ENCODE measurements at regions not wholly inside any gene's neighbourhood (a gene's known extent, or its start where the extent isn't known, plus 50 kb on each side); places are given as distances from the start of the nearest gene placed in this dataset.

DNA sequence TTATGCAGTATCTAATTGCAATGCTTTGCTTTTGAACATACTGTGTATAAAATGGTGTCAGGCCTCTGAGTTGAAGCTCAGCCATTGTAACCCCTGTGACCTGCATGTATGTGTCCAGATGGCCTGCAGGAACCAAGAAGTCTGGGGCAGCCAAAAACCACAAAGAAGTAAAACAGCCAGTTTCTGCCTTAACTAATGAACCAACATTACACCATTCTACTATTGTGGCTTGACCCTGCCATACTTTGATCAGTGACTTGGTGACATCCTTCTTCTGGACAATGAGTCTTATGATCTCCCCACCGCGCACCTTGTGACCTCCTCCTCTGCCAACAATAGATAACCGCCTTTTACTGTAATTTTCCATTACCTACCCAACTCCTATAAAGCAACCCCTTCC is 131.6 kb downstream of the CBLL2 start:
- Histone ChIP-seq H3K9me3 (ENCODE audit: control insufficient read depth in 4 of 4, insufficient read depth in 3 of 4, low read length in 3 of 4) (no peaks in the 10 kb centered on the region), H3K4me3 (no peak overlapping the region), H3K27ac (ENCODE audit: low read depth in 1 of 2, low read length in 1 of 2) (no peak overlapping the region), H3K27me3 (ENCODE audit: control insufficient read depth in 3 of 3, insufficient read depth in 3 of 3, low read length in 2 of 3) (peaks cover 0 to 4% (median 0%) of the 10 kb centered on the region in 3 donors), H3K9ac (ENCODE audit: insufficient read depth in 1 of 2, low read length in 2 of 2) (no peak overlapping the region), H3K4me1 (ENCODE audit: control insufficient read depth in 5 of 5, insufficient read depth in 5 of 5, low read length in 5 of 5) (no peaks in the 10 kb centered on the region), H3K36me3 (ENCODE audit: control insufficient read depth in 4 of 4, insufficient read depth in 4 of 4, low read length in 4 of 4) (no peaks in the 10 kb centered on the region)
- DNase-seq (no peak), ATAC-seq (ENCODE audit: insufficient read depth, low FRiP score) (no peak)
- TF ChIP-seq, protein P1, sequence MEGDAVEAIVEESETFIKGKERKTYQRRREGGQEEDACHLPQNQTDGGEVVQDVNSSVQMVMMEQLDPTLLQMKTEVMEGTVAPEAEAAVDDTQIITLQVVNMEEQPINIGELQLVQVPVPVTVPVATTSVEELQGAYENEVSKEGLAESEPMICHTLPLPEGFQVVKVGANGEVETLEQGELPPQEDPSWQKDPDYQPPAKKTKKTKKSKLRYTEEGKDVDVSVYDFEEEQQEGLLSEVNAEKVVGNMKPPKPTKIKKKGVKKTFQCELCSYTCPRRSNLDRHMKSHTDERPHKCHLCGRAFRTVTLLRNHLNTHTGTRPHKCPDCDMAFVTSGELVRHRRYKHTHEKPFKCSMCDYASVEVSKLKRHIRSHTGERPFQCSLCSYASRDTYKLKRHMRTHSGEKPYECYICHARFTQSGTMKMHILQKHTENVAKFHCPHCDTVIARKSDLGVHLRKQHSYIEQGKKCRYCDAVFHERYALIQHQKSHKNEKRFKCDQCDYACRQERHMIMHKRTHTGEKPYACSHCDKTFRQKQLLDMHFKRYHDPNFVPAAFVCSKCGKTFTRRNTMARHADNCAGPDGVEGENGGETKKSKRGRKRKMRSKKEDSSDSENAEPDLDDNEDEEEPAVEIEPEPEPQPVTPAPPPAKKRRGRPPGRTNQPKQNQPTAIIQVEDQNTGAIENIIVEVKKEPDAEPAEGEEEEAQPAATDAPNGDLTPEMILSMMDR (IDR thresholded peaks at IDR 0.05; ENCODE audit: control extremely low read depth, extremely low read depth) = no peak
- WGBS, 2 donors = 92 to 100% methylated on average over 3 of the region's 3 CpGs

GRCh38 chrX:22406201-22406737 is 133.6 kb downstream of the CBLL2 start:
- 76 to 91% methylated on average over 5 of the region's 5 CpGs for WGBS, 2 donors
- H3K9me3 ChIP-seq (ENCODE audit: control insufficient read depth in 4 of 4, insufficient read depth in 3 of 4, low read length in 3 of 4) = no peaks in the 10 kb centered on the region
- TF ChIP-seq, protein P1 (IDR thresholded peaks at IDR 0.05; ENCODE audit: control extremely low read depth, extremely low read depth) = no peak

DNA sequence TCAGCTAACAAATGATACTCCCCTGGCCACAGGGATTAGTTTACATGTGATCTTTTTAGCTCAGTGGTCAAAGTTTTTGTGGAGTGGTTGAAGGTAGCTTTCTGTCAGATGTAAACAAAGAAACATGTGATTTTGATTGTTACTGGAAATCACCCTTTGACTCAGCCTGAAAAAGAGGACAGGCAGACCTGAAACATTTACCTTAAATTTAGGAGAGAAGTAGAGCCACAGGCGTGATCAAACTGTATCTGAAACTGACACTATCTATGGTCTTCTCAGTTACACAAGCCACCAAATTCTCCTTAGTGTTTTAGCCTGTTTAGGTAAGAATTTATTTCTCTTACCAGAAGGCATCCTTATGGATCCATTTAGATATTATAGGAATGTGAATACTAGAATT is 136.7 kb downstream of the CBLL2 start:
- Histone ChIP-seq H3K27me3 (ENCODE audit: control insufficient read depth in 3 of 3, insufficient read depth in 3 of 3, low read length in 2 of 3) (no peaks in the 10 kb centered on the region), H3K4me3 (no peak overlapping the region), H3K9me3 (ENCODE audit: control insufficient read depth in 4 of 4, insufficient read depth in 3 of 4, low read length in 3 of 4) (no peaks in the 10 kb centered on the region), H3K4me1 (ENCODE audit: control insufficient read depth in 5 of 5, insufficient read depth in 5 of 5, low read length in 5 of 5) (no peaks in the 10 kb centered on the region), H3K9ac (ENCODE audit: insufficient read depth in 1 of 2, low read length in 2 of 2) (no peak overlapping the region), H3K27ac (ENCODE audit: low read depth in 1 of 2, low read length in 1 of 2) (no peak overlapping the region), H3K36me3 (ENCODE audit: control insufficient read depth in 4 of 4, insufficient read depth in 4 of 4, low read length in 4 of 4) (no peaks in the 10 kb centered on the region)
- ATAC-seq (ENCODE audit: insufficient read depth, low FRiP score) (no peak), DNase-seq (no peak)
- TF ChIP-seq, protein P1 (IDR thresholded peaks at IDR 0.05; ENCODE audit: control extremely low read depth, extremely low read depth) = no peak
- whole genome bisulfite sequencing, 2 donors = 61 to 84% methylated on average over 1 of the region's 1 CpG

More at GRCh38 chrX:22406201-22406737, 133.6 kb downstream of the CBLL2 start:
- DNase-seq (no peak), ATAC-seq (ENCODE audit: insufficient read depth, low FRiP score) (no peak)
- no peak overlapping the region for H3K4me3 ChIP-seq
- no peaks in the 10 kb centered on the region for H3K36me3 ChIP-seq (ENCODE audit: control insufficient read depth in 4 of 4, insufficient read depth in 4 of 4, low read length in 4 of 4)
- peaks cover 0 to 4% (median 0%) of the 10 kb centered on the region in 3 donors for H3K27me3 ChIP-seq (ENCODE audit: control insufficient read depth in 3 of 3, insufficient read depth in 3 of 3, low read length in 2 of 3)
- H3K9ac ChIP-seq (ENCODE audit: insufficient read depth in 1 of 2, low read length in 2 of 2) = no peak overlapping the region
- no peaks in the 10 kb centered on the region for H3K4me1 ChIP-seq (ENCODE audit: control insufficient read depth in 5 of 5, insufficient read depth in 5 of 5, low read length in 5 of 5)
- H3K27ac ChIP-seq (ENCODE audit: low read depth in 1 of 2, low read length in 1 of 2) = no peak overlapping the region
